ENCODE measurements at regions not wholly inside any gene's neighbourhood (a gene's known extent, or its start where the extent isn't known, plus 50 kb on each side); places are given as distances from the start of the nearest gene placed in this dataset.

DNA sequence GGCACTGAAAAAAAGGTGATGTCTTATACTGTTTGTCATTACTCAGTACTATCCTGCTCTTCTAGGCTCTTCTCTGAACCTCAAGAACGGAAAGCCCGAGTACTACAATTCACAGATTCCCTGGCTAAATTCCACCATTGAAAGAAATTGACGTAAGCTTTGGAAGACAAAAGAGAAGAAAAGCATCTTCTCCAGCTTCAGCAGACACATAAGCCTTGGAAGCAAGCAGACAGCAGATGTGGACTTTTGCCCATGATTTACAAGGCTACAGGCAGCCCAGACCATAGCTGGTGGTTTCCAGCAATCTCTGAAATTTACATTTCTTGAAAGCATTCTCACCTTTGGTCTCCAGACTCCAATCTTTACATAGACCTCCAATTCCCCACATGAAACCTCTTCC lies 289.0 kb downstream of the C1D start:
- H3K9ac ChIP-seq (replicated peaks; ENCODE audit: extremely low read depth, insufficient read depth, low read length): no peak overlapping the region
- H3K4me2 ChIP-seq (ENCODE audit: insufficient read depth, low read length): no peak overlapping the region
- CTCF ChIA-PET: interaction anchor here (1.0 to 1.1 kb wide), 2 partner anchors 41 to 257 kb away, joined by 3 to 4 read pairs; no protein-coding TSS in a partner anchor
- H3K4me1 ChIP-seq (ENCODE audit: control insufficient read depth, extremely low read depth, insufficient read depth, low read length): no peaks in the 10 kb centered on the region
- H3K9me3 ChIP-seq (replicated peaks; ENCODE audit: control insufficient read depth, insufficient read depth, low read length): no peaks in the 10 kb centered on the region
- H3K27me3 ChIP-seq (ENCODE audit: control insufficient read depth in 2 of 2, insufficient read depth in 2 of 2, low read length in 2 of 2): no peaks in the 10 kb centered on the region
- H3K36me3 ChIP-seq (ENCODE audit: control insufficient read depth in 2 of 2, extremely low read depth in 1 of 2, insufficient read depth in 2 of 2, low read length in 2 of 2): no peaks in the 10 kb centered on the region
- POLR2A ChIA-PET: no interaction called here
- FAIRE-seq (no peak), DNase-seq (ENCODE audit: low read depth, low spot score) (no peak)
- H3K79me2 ChIP-seq (ENCODE audit: control insufficient read depth, insufficient read depth, low read length): no peaks in the 10 kb centered on the region
- no peak overlapping the region for H3K4me3 ChIP-seq (replicated peaks in 1 of 3; ENCODE audit: insufficient read depth in 1 of 3, low read depth in 1 of 3, low read length in 3 of 3)
- H2AFZ ChIP-seq (ENCODE audit: low read depth, low read length): no peak overlapping the region
- H3K27ac ChIP-seq (ENCODE audit: insufficient read depth, low read depth, low read length): no peak overlapping the region
- no peaks in the 10 kb centered on the region for H3K9me1 ChIP-seq (replicated peaks; ENCODE audit: control insufficient read depth, extremely low read depth, insufficient read depth, low read length)
- intact Hi-C loops (cut with micrococcal nuclease) (no loop called here), dilution Hi-C loops (cut with MboI; ENCODE audit: extremely low pct_ligation_motif_present, low sequenced_read_pairs) (no loop called here)
- no TSS peak for BruUV-seq (replicated peaks)
- H4K20me1 ChIP-seq (replicated peaks; ENCODE audit: control insufficient read depth, extremely low read depth, insufficient read depth, low read length): no peaks in the 10 kb centered on the region
- TF ChIP-seq MYC (IDR thresholded peaks at IDR 0.05; ENCODE audit: low read depth, low read length): no peak
- no peak for TF ChIP-seq JUN (IDR thresholded peaks at IDR 0.05; ENCODE audit: borderline replicate concordance, insufficient read depth, insufficient read length, low read depth)
- TF ChIP-seq, protein P1, sequence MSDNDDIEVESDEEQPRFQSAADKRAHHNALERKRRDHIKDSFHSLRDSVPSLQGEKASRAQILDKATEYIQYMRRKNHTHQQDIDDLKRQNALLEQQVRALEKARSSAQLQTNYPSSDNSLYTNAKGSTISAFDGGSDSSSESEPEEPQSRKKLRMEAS (IDR thresholded peaks at IDR 0.05; ENCODE audit: insufficient read depth, insufficient read length): no peak
- no peak for TF ChIP-seq POLR2A (IDR thresholded peaks at IDR 0.05; ENCODE audit: low read depth, low read length)
- no peak for TF ChIP-seq POLR2AphosphoS5 (IDR thresholded peaks at IDR 0.05; ENCODE audit: insufficient read depth, low read depth, low read length)
- TF ChIP-seq GATA2 (IDR thresholded peaks at IDR 0.05; ENCODE audit: insufficient read depth, insufficient read length, low read depth, low read length): no peak
- no peak for TF ChIP-seq EZH2 (IDR thresholded peaks at IDR 0.05; ENCODE audit: borderline replicate concordance, low read depth, low read length, severe bottlenecking)
- TF ChIP-seq FOS (IDR thresholded peaks at IDR 0.05; ENCODE audit: borderline replicate concordance, insufficient read depth, low read length): no peak
- TF ChIP-seq, protein P2, sequence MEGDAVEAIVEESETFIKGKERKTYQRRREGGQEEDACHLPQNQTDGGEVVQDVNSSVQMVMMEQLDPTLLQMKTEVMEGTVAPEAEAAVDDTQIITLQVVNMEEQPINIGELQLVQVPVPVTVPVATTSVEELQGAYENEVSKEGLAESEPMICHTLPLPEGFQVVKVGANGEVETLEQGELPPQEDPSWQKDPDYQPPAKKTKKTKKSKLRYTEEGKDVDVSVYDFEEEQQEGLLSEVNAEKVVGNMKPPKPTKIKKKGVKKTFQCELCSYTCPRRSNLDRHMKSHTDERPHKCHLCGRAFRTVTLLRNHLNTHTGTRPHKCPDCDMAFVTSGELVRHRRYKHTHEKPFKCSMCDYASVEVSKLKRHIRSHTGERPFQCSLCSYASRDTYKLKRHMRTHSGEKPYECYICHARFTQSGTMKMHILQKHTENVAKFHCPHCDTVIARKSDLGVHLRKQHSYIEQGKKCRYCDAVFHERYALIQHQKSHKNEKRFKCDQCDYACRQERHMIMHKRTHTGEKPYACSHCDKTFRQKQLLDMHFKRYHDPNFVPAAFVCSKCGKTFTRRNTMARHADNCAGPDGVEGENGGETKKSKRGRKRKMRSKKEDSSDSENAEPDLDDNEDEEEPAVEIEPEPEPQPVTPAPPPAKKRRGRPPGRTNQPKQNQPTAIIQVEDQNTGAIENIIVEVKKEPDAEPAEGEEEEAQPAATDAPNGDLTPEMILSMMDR (IDR thresholded peaks at IDR 0.05; ENCODE audit: extremely low read depth in 1 of 2, insufficient read depth in 1 of 2, low read depth in 1 of 2, low read length in 2 of 2): no peak
